HG03103 (cell line): ENCODE measurements at regions not wholly inside any gene's neighbourhood (a gene's known extent, or its start where the extent isn't known, plus 50 kb on each side); places are given as distances from the start of the nearest gene placed in this dataset.
A peak's percentile ranks its signal among the peaks of the same experiment; 100 is the strongest.

ENCODE experiments used
- ATAC-seq: cut with Tn5 transposase; IDR thresholded peaks from one replicate; pipeline ENCODE4 v1.9.1; 2021; ENCODE audit warnings: low read depth; ENCODE audit not compliant: unreplicated experiment

DNA sequence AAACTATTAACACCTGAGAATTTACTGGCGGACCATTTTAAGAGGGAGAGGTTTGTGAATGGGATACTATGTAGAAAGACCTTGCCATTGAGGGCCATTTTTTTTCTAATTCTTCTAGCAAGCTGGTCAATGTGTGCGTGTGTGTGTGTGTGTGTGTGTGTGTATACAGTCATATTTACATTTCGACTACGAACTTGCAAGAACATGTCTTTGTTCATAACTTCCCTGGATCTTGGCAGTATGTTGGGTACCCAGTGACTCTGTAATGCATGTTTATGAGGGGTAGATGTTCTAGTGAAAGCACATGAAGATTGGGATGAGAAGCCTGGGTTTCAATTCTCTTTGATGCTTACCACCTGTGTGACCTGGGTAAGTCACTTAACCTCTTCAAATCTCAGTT is 133.6 kb downstream of the UBE2E3 start:
- no peak for ATAC-seq

GRCh38 chr2:181116261-181116660 is 135.9 kb downstream of the UBE2E3 start:
- no peak for ATAC-seq

DNA sequence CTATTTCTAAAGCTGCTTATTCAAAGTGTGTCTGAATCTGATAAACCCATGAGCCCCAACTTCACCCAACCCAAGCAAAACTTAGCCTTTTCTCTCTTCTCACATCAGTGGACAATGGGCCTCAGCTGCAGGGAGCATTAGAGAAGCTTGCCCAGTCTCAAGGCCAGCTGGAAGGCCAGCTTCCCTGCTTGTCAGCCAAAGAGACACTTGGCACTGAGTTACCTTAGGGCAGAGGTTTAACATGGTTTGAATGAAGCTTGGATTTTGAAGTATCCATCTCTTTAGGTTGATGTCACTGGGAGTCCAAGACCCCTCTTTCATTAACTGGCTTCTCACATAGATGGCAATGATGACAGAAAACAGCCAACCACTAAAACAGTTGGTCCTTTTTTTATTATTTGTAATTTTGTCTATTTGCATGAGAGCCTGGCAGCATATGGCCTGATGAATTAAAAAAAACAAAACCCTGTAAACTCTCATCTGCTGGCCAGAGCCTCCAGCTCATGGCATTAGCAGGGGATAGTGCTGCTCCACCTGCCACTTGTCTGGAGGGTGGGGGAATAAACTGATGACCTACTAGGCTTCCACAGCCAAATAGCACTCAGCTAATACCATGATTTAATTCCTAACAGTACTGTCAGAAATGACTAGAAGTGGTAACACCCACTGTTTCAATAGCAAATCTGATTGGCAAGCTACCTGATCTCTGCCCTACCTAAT is 137.0 kb downstream of the UBE2E3 start:
- no peak for ATAC-seq

DNA sequence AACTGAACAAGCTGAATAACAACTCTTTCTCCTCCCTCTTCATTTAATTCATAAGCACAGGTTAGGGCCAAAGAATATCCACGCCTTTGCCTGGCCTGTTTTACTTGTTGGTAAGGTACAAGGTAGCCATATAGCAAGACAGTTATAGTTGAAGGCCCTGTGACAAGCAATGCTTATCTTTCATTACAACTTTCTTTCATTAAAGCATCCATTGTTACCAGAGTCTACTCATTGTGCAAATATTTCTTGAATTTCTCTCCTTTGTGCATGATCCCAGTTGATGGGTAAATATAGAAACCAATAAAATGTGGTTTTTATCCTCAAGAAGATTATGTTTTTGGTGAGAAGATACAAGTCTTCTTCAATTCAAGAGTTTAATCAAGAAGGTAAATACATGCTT is 140.2 kb downstream of the UBE2E3 start:
- no peak for ATAC-seq

- no peak for ATAC-seq
These were observed 141.6 kb downstream of the UBE2E3 start for GRCh38 chr2:181121996-181122395.

DNA sequence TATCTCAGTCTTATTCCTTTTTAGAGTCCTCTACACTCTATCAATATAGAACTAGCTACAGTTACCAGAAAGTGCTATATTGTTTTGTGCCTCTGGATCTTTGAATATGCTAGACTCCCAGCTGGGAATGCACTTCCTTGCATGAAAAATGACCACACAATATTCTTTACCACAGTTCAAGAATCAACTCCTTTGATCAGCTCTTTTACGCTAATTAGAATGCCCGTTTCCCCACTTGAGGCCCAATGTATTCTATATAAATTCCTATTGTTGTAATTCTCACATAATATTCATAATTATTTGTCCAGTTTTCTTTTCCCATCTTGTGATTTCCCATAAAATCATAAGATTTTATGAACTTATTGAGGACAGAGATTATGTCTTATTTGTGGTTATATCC is 142.2 kb downstream of the UBE2E3 start:
- ATAC-seq = no peak

DNA sequence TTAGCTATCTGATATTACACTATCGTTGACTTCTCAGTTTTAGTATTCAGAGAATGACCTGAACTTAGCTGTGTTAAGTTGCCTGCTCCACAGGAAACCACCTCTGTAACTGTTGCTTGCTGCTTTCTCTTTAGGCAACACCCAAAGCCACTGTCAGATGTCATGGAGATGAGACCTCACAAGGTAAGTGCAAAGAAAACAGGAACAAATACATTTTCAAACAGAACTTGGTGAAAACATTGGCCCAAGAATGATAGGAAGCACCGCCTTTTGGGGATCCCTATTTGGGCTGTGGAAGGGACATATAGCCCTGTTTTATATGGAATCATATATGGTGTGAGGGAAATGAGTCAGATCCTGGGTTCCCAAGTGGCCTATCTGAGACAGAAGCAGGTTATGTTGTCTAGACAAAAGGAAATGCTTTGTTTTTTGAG is 143.4 kb downstream of the UBE2E3 start:
- ATAC-seq = peak; percentile 94

DNA sequence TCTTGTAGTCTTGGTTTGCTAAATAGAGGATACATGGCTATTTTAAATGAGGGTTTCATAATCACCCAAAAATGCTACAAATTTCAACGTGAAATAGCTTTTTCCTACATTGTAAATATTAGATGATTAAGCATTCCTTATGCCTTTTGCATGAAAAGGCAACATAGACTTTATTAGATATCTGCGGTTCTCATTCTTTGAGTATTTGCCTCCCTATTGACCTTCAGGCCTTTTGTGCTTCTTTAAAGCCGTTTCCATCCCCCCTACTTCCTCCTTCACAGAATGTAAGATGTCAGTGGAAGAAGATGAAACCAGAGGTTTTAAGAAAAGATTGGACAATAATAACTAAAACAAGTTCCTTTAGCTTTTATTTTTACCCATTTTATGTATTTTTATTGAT is 144.1 kb downstream of the UBE2E3 start:
- no peak for ATAC-seq

- no peak for ATAC-seq
These were observed 145.0 kb downstream of the UBE2E3 start for GRCh38 chr2:181125359-181125758.

DNA sequence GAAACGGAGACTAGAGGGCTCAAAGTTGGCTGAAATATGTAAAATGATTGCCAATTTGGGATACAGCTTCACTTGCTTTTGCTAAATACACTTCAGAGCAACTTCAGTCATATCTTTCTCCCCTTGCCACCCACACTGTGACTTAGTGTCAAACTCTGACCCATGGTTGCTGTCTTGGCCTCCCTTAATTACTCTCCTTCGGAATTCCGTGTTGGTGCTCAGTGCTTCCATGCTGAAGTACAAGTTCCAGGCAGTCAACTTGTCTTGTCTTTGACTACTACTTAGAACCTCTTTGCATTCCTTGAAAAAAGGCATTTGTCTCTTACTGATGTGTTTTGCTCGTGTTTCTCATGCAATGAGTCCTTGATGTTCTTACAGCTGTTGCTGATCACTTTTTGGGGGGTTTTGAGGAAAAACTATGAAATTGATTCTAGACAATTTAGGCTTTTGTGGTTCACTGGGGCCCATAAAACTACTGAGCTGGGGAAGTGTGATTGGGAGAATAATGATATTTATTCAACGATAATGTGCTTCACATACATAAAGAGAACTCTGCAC is 146.0 kb downstream of the UBE2E3 start:
- ATAC-seq = no peak

DNA sequence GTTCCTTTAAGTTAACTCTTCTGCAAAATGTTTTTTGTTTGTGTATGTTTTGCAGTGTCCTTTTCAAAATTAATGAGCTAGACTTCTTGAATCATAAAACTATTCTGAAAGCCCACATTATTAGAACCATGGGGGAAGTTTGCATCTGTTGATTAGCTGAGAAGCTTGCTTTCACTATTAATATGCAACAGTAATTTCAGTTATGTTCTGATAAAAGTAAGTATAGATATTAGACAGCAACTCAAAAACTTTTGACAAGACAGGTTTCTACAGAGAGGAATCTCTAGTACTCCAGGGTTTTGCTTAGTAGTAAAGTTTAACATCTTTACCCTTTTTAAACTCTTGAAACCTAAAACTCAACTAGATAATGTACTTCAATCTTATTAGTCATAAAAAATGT is 147.8 kb downstream of the UBE2E3 start:
- ATAC-seq = peak; percentile 63

DNA sequence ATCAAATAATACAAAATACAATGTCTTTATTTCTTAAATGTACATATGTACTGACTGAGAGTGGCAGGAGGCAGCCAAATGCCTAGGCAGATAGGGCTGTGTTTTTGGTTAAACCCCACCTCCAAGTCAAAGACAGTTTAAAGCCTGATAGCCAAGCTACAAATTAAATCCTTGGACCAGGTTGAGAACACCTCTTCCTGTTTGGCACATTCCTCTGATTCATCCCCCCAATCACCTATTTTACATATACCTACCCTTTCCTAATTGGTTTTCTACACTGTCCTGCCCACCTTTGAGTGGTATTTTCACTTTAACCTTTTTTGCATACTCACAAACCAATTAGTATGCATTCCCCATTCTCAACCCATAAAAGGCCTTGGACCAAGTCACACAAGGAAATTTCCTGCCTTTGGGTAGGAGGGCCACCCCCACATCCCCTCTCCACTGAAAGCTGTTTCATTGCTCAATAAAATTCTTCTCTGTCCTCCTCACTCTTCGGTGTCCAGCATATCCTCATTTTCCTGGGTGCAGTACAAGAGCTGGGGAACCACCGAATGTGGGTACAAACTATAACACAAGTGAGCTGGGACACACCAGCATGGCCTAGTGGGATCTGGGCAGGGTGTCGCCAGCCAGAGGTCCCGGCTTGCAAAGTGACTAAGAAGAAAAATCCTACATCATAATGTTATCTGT is 149.1 kb downstream of the UBE2E3 start:
- no peak for ATAC-seq

GRCh38 chr2:181130686-181131085 is 150.3 kb downstream of the UBE2E3 start:
- no peak for ATAC-seq

DNA sequence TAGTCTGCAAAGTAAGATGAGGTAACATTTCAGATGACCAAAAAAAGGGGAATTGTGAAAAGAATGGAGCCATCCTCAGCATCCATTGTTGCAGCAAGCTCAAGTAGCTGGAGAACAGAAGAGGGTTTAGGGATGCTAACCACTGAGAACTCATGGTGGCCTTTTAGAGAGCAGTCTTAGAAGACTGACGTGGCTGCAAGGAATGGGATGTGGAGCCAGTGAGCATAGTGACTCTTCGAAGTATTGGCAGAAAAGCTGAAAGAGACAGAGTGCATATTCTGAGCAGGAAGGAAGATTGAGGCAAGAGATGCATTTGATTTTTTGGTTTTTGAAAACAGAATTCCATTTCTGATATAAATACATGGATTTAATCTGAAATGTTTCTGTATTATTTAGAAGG is 151.2 kb downstream of the UBE2E3 start:
- no peak for ATAC-seq

DNA sequence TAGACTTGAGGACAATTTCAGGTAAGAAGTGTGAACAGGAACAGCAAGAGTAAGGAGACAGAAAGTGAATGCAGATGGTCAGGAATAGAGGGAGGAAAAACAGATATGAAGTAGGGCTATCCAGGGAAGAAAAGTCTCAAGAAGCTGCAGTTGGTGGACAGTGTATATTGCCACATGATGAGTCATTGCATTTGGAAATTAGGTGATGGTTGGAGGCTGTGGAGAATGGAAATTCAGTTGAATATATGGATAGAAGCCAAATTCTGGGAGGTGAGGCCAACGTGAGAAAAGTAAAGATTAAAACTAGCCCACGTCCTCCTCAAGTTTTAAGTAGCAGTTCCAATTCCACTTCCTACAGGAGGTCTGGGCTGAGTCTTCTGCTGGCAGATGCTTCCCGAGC is 158.4 kb downstream of the UBE2E3 start:
- ATAC-seq = no peak

DNA sequence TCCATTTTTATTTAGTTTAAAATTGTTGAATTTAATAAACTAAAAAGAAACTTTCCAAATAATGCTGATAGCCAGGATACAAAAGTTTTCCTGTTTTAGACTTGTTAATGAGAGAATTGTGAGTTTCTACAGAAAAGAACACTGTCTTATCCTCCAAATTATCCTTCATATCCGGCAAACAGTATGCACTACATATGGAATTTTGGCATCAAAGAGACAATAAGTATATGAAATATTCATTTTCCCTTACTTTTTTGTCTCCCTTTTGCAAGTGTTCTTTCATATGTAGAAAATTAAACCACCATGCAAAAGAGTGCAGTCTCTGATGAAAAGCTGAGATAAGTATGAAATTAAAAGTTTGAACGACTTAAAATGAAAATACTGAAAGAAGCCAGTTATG is 159.4 kb downstream of the UBE2E3 start:
- ATAC-seq = no peak

- ATAC-seq = no peak
These were observed 160.0 kb downstream of the UBE2E3 start for GRCh38 chr2:181140414-181140813.

DNA sequence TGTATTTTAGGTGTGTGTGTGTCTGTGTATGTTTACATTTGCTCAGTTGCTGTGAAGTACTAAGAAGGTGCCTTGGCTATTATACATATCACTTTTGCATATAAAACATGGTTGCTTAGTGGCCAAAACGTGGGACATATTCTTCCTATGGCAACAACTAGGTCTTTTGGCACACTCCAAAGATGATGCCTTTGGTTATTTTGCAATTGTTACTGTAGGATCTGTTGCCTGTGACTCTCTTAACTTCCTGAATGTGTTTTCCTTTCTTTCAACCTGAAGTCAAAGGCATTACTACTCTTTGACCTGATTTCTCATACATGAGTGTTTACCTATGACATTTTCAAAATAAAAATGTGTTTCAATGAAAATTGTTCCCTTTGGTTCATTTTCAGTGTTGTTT is 160.5 kb downstream of the UBE2E3 start:
- ATAC-seq = no peak

- no peak for ATAC-seq
These were observed 161.3 kb downstream of the UBE2E3 start for GRCh38 chr2:181141676-181142075.

DNA sequence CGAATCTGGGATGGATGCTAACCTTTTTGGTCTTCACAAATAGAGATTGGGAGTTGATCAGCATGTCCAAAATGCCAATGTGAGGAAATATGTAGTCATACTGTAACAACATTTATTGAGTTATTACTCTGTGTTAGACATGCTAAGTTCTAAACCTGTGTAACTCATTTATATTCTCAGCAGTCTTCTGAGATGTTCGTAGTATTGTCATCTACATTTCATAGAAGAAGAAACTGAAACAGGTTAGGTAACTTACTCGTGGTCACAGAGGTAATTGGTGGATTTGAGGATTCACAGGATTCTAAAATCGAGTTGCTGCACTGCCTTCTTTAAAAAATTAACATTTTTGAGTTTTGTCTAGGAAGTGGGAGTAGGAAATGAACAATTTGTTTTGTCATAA is 162.1 kb downstream of the UBE2E3 start:
- no peak for ATAC-seq

- ATAC-seq = no peak
These were observed 163.4 kb downstream of the UBE2E3 start for GRCh38 chr2:181143790-181144300.

- no peak for ATAC-seq
These were observed 165.2 kb downstream of the UBE2E3 start for GRCh38 chr2:181145645-181146044.
